HCT116 (cell line): ENCODE measurements at regions not wholly inside any gene's neighbourhood (a gene's known extent, or its start where the extent isn't known, plus 50 kb on each side); places are given as distances from the start of the nearest gene placed in this dataset.

Experiments used
- ATAC-seq: fragments of 200-7000 bp; cut with Tn5 transposase; 2 replicates; pipeline ENCODE4 v1.9.1; 2020; ENCODE audit warnings: mild to moderate bottlenecking, moderate library complexity
- BruUV-seq: library from RNA; stranded (reverse); fragments of 400-500 nt; replicated peaks from 2 replicates; lab custom pipeline; 2021; lab: Mats Ljungman, UMichigan
- CTCF ChIA-PET: fragments of 300-600 bp; sonication (Branson Sonifier 250); formaldehyde crosslinking; loops from one replicate; lab custom pipeline; 2021; ENCODE audit warnings: antibody characterized with exemption; lab: Charles Lee
- POLR2A ChIA-PET: fragments of 300-600, 350-600 bp; sonication (Branson Sonifier 250); formaldehyde crosslinking; loops from one replicate; lab custom pipeline; 2021; ENCODE audit warnings: antibody characterized with exemption; lab: Charles Lee
- RAD21 ChIA-PET, 2 experiments: fragments of 300-600 bp; sonication (Branson Sonifier 250); formaldehyde crosslinking; loops; one replicate each; lab custom pipeline; 2023; ENCODE audit warnings: low total read pairs in 2 of 2; ENCODE audit not compliant: uncharacterized antibody in 2 of 2, unreplicated experiment in 2 of 2, low non-redundant PET in 1 of 2; lab: Charles Lee
- DNase-seq: peaks from one replicate; pipeline ENCODE4 v3.0.0-alpha.2; 2010; ENCODE audit warnings: low read depth, low spot score
- H2AFZ ChIP-seq: fragments of 200-600 bp; shearing (Covaris generic), sonication (generic); 2 replicates; pipeline ENCODE4 v1.6.1; 2017; ENCODE audit warnings: low read depth, mixed run types, mixed read lengths, antibody characterized with exemption, low read length; ENCODE audit not compliant: poor library complexity, severe bottlenecking
- H3K27ac ChIP-seq: 2 replicates; pipeline ENCODE4 v1.5.1; 2012; ENCODE audit warnings: low read depth, low read length
- H3K27me3 ChIP-seq: fragments of 200-600 bp; sonication (generic); 2 replicates; pipeline ENCODE4 v1.6.1; 2016; ENCODE audit warnings: mixed run types, low read length, mixed read lengths; ENCODE audit not compliant: insufficient read depth
- H3K36me3 ChIP-seq, 2 experiments: fragments of 200-500 bp in 1 of 2; fragments of 200-600 bp in 1 of 2; sonication (Bioruptor generic) in 1 of 2; sonication (generic) in 1 of 2; 2 replicates each; pipeline versions ENCODE4 v1.5.1 to v1.6.1; 2014 to 2016; ENCODE audit warnings: low read length in 2 of 2, inconsistent platforms in 1 of 2, mixed read lengths in 1 of 2, mixed run types in 1 of 2; ENCODE audit not compliant: insufficient read depth in 2 of 2, control insufficient read depth in 1 of 2
- H3K4me1 ChIP-seq, 2 experiments: fragments of 200-600 bp in 1 of 2; sonication (generic) in 1 of 2; 2 replicates each; pipeline versions ENCODE4 v1.5.1 to v1.6.1; 2012 to 2017; ENCODE audit warnings: low read length in 2 of 2, inconsistent platforms in 1 of 2, mild to moderate bottlenecking in 1 of 2, mixed read lengths in 1 of 2, mixed run types in 1 of 2, moderate library complexity in 1 of 2; ENCODE audit not compliant: insufficient read depth in 2 of 2, control insufficient read depth in 1 of 2
- H3K4me2 ChIP-seq: fragments of 200-600 bp; sonication (generic); 2 replicates; pipeline ENCODE4 v1.6.1; 2017; ENCODE audit warnings: mixed run types, low read length, mixed read lengths
- H3K4me3 ChIP-seq, 2 experiments: fragments of 200-600 bp in 1 of 2; sonication (generic) in 1 of 2; replicated peaks in 1 of 2; 2 replicates each; pipeline ENCODE4 v1.5.1; 2011 to 2016; ENCODE audit warnings: low read length in 2 of 2, control low read depth in 1 of 2, low read depth in 1 of 2, mild to moderate bottlenecking in 1 of 2, mixed read lengths in 1 of 2, mixed run types in 1 of 2
- H3K79me2 ChIP-seq: fragments of 200-600 bp; sonication (generic); 2 replicates; pipeline ENCODE4 v1.6.1; 2017; ENCODE audit warnings: mild to moderate bottlenecking, mixed run types, low read length, moderate library complexity, mixed read lengths; ENCODE audit not compliant: insufficient read depth
- H3K9ac ChIP-seq: fragments of 200-600 bp; sonication (generic); 2 replicates; pipeline ENCODE4 v1.6.1; 2016; ENCODE audit warnings: low read length, mixed read lengths
- H3K9me2 ChIP-seq: fragments of 200-600 bp; sonication (generic), shearing (Covaris generic); 2 replicates; pipeline ENCODE4 v1.6.1; 2017; ENCODE audit warnings: mixed run types, mild to moderate bottlenecking, moderate library complexity; ENCODE audit not compliant: insufficient read depth
- H3K9me3 ChIP-seq, 2 experiments: fragments of 200-500 bp in 1 of 2; fragments of 200-600 bp in 1 of 2; sonication (Bioruptor generic) in 1 of 2; sonication (generic) in 1 of 2; 2 replicates each; pipeline ENCODE4 v1.6.1; 2014 to 2017; ENCODE audit warnings: low read length in 2 of 2, mixed read lengths in 2 of 2, inconsistent platforms in 1 of 2, low read depth in 1 of 2, mild to moderate bottlenecking in 1 of 2, mixed run types in 1 of 2, moderate library complexity in 1 of 2; ENCODE audit not compliant: control insufficient read depth in 1 of 2, insufficient read depth in 1 of 2
- H4K20me1 ChIP-seq: fragments of 200-600 bp; sonication (generic), shearing (Covaris generic); 2 replicates; pipeline ENCODE4 v1.6.1; 2017; ENCODE audit warnings: mixed run types, mild to moderate bottlenecking, moderate library complexity; ENCODE audit not compliant: insufficient read depth
- ATF3 ChIP-seq: IDR thresholded peaks from 2 replicates; pipeline ENCODE4 v1.6.1; 2012
- FOSL1 ChIP-seq: IDR thresholded peaks from 2 replicates; pipeline ENCODE4 v1.6.1; 2012; ENCODE audit warnings: low read depth
- MAX ChIP-seq: IDR thresholded peaks from 2 replicates; pipeline ENCODE4 v1.6.1; 2012
- REST ChIP-seq: IDR thresholded peaks from 2 replicates; pipeline ENCODE4 v1.6.1; 2012; ENCODE audit warnings: low read depth
- SRF ChIP-seq: IDR thresholded peaks from 2 replicates; pipeline ENCODE4 v1.6.1; 2012; ENCODE audit warnings: low read depth
- TCF7L2 ChIP-seq: IDR thresholded peaks from 2 replicates; pipeline ENCODE4 v1.7.0; 2011; ENCODE audit warnings: borderline replicate concordance, inconsistent platforms; ENCODE audit not compliant: insufficient read depth, insufficient read length; ENCODE audit errors: extremely low read depth
- intact Hi-C: fragments of 100-400 bp; cut with micrococcal nuclease; formaldehyde crosslinking; loops from 2 replicates; pipeline ENCODE4 v1.10.0; 2022

- intact Hi-C loops, result no loop called here
- ChIA-PET CTCF (no interaction called here), POLR2A (no interaction called here), RAD21 (no interaction called here)
- no peak overlapping the region for H3K4me3 ChIP-seq
- H3K36me3 ChIP-seq, result no peaks in the 10 kb centered on the region
- no peaks in the 10 kb centered on the region for H3K79me2 ChIP-seq
- no peak overlapping the region for H3K4me2 ChIP-seq
- no peaks in the 10 kb centered on the region for H4K20me1 ChIP-seq
- H3K9ac ChIP-seq, result no peak overlapping the region
- H3K4me1 ChIP-seq, result no peaks in the 10 kb centered on the region
- no peaks in the 10 kb centered on the region for H3K9me3 ChIP-seq
- ATAC-seq (no peak), DNase-seq (no peak)
- no peaks in the 10 kb centered on the region for H3K9me2 ChIP-seq
- no TSS peak for BruUV-seq
- no peaks in the 10 kb centered on the region for H3K27me3 ChIP-seq
- H2AFZ ChIP-seq, result no peak overlapping the region
- TF ChIP-seq SRF (0 out of 2 replicates have a peak, but pooled peaks have one; percentile 27), FOSL1 (no peak), MAX (no peak), TCF7L2 (no peak), ATF3 (no peak), REST (no peak)
- H3K27ac ChIP-seq, result no peak overlapping the region
These were observed 54.6 kb upstream of the STXBP5L start for GRCh38 chr3:120853416-120853815.
